ENCODE measurements at regions not wholly inside any gene's neighbourhood (a gene's known extent, or its start where the extent isn't known, plus 50 kb on each side); places are given as distances from the start of the nearest gene placed in this dataset.
"Not testable (repeated sequence)": the region's sequence is repeated elsewhere in the genome, so short reads cannot be mapped to it uniquely, and the experiment has no call there.

DNA sequence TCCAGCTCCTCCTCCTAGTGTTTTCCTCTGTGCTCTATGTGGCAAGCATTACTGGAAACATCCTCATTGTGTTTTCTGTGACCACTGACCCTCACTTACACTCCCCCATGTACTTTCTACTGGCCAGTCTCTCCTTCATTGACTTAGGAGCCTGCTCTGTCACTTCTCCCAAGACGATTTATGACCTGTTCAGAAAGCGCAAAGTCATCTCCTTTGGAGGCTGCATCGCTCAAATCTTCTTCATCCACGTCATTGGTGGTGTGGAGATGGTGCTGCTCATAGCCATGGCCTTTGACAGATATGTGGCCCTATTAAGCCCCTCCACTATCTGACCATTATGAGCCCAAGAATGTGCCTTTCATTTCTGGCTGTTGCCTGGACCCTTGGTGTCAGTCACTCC, 64.0 kb downstream of the OR4F15 start:
- H3K27me3 ChIP-seq, H3K4me3 ChIP-seq, H3K9me3 ChIP-seq, DNase-seq, H3K36me3 ChIP-seq: not testable (repeated sequence)

DNA sequence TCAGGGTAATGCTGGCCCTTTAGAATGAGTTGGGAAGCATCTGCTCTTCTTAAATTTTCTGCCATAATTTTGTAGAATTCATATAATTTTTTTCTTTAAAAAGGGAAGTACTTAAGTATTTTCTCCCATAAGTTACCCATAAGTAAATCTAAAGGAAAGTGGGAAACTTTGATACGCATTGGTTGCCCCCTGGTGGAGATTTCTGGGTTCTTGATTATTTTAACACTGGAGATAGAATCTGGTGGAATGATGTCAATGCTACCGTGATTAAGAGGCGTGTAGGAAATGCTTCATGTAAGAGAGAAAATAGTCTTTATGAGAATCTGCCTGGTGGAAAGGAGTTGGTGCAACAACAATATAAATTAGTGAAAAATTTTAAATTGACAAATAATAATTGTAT, 65.6 kb downstream of the OR4F15 start:
- H3K27me3 ChIP-seq, H3K9me3 ChIP-seq, DNase-seq, H3K4me3 ChIP-seq, H3K36me3 ChIP-seq: not testable (repeated sequence)

DNA sequence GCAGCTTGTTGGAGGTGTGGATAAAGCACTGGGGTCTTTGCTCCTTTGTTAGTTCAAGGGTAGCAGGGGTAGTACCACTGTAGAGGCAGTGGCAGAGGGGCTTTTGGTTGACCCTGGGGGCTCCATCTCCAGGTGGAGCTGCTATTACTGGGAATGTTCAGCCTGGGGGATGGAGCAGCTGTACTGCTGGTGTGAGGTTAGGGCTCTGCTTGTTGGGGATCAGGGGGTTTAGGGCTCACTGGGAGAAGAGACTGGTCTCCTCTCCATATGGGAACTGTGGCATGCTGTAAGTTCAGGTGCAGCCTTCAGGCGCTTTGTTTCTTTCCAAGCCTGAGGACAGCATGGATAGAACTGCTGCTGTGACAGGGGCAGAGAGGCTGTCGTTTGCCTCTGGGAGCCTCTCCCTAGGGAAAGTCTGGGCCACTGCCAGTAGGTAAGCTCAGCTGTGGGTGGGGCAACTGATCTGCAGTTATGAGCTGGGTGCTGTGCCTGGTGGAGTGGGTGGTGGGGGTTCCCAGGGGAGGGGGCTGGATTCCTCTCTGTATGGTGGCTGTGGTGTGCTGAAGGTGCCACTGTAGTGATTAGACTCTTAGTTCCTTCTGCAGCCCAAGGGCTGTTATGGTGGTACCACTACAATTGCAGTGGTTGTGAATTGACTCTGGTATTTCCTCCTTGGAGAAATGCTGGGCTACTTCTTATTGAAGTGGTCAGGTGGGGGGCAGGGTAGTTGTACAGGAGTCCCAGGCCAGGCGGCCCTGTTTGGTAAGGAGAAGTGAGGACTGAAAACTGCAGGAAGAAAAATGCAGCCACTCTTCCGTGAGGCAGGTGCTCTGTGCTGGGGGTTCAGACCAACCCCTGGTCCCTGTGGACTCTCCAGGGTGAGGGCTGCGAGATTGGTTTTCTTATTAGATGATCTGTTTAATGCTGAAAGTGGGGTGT, 100.6 kb downstream of the OR4F15 start:
- not testable (repeated sequence) for H3K27me3 ChIP-seq, H3K4me3 ChIP-seq, H3K9me3 ChIP-seq, DNase-seq, H3K36me3 ChIP-seq

DNA sequence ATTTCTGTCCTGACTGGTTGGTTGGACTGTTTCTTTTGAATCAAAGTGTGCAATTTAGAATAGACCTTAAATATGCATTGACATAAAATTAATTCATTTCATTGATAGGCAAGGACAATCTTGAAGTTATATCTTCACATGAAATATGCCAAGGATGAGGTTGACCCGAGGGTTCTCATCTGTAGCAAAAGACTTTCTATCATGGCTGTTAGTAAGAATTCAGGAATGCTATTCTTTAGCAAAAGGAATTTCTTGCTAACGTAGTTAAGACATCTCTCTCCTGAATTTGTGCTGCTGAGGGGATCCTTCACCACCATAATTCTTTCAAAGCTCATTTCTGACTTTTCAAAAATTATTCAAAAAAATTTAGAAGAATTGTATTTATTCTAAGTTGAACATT, 112.6 kb downstream of the OR4F15 start:
- not testable (repeated sequence) for H3K9me3 ChIP-seq, H3K27me3 ChIP-seq, H3K4me3 ChIP-seq, DNase-seq, H3K36me3 ChIP-seq

DNA sequence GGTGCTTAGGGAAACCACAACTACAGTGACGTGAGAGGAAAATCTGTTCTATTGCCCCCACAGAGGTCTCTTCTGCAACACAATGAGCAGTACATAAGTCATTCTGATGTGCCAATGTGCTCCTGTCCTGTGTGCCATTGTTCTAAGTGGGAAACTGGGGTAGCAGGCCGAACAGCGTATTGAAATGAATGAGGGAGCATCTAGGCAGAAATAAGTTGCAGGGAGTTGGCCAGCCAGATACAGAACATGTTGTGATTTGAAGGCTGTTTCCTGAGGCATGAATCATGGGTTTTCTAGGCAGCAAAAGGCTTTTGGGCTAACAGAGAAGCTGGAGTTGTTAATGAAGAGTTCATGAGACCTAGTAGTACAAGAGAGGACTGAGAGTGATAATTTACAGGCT, 122.5 kb downstream of the OR4F15 start:
- H3K9me3 ChIP-seq, H3K4me3 ChIP-seq, H3K36me3 ChIP-seq, H3K27me3 ChIP-seq, DNase-seq: not testable (repeated sequence)

DNA sequence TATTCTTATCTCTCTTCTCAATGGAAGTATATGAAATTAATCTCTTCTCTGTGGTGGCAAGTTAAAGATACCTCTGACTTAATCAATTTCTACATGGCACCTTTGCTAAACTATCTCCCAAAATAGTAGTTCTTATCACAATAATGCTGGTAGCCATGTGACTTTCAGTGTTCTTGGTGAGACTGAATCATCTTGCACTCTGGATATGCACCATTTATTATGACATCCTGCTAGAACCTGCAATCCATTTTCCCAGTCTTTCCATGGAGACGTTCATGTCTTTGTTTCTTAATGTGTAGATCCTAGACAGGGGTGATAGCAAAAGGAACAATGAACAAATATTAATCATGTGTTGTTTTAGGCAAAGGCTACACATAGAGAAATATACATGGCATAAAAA, 125.4 kb downstream of the OR4F15 start:
- H3K27me3 ChIP-seq, H3K36me3 ChIP-seq, H3K9me3 ChIP-seq, H3K4me3 ChIP-seq, DNase-seq: not testable (repeated sequence)

DNA sequence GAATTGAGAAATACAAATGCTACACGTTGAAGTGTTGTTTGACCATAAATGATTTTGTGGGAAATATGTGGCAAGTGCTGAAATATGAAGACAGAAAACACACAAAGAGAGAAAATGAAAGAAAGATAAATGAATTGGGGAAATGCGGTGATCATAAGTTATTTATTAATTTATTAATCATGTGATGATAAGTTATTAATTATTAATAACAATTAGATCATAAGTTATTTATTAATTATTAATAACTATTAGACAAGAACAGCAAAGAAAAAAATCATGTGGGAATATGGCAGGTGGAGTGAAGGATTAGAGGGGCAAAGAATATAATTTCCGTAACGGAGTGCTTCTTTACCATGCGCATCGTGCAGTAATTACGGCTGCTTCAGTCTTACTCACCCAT, 126.6 kb downstream of the OR4F15 start:
- not testable (repeated sequence) for H3K9me3 ChIP-seq, DNase-seq, H3K27me3 ChIP-seq, H3K4me3 ChIP-seq, H3K36me3 ChIP-seq

DNA sequence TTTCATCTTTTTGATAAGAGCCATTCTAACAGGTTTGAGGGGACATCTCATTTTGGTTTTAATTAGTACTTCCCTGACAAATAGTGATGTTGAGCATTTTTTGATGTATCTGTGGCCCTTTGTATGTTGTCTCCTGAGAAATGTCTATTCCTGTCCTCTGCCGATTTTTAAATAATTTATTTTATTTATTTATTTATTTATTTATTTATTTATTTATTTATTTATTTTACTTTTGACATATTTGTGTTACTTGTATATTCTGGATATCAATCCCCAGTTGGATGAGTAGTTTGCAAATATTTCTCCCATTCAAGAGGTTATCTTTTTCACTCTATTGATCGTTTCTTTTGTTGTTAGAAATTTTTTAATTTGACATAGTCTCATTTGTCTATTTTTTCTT, 133.9 kb downstream of the OR4F15 start:
- H3K36me3 ChIP-seq, H3K27me3 ChIP-seq, H3K4me3 ChIP-seq, H3K9me3 ChIP-seq, DNase-seq: not testable (repeated sequence)

DNA sequence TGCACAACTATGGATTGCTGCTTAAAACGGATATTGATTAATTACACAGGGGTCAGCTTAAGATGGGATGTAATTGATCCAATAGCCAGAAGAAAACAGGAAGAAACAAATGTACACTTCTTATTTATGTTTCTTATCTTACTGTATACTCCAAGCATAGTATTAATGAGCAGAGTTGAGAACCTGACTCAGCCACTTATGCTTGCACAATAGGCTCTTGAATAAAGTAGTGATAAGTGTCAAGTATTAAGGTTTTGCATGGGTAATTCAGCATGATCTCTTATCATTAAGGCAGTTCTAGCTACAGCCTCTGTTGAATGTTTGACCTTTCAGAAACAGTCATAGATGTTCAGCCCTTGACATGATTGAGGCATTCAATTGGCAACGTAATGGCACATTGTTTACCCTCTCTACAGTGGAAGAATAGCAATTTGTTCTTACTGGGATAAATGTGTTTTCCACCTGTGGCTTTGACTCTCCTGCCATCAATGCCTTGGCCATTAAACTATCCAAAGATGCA, 136.5 kb downstream of the OR4F15 start:
- not testable (repeated sequence) for DNase-seq, H3K36me3 ChIP-seq, H3K4me3 ChIP-seq, H3K27me3 ChIP-seq, H3K9me3 ChIP-seq

DNA sequence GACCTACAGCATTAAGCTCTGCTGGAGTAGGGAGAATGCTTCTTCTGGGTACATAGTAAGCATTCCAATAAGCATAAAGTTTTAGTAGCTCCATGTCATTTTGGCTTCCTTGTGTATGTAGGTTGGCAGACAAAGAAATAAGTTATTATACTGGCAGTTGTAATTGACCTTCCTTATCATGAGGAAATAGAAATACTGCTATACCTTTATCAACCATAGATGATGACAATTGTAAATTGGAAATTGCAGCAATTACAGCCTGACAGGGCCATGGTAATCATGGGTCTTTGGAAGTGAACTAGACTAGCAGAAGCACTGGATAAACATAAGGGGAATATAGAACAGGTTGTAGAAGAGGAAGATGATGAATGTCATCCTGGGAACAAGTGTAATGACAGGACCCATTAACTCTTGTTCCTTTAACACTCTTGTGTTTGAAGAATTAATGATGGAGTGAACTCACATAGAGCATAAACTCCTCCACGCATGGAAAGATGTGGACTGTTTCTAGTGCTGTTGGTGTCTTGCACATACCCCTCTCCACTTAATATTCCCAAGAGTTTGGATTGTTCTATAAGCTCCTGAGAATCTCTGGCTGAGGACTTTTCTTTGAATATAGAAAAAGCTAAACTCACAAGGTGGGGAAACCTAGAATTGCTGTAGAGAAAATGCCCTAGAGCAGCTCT, 137.5 kb downstream of the OR4F15 start:
- not testable (repeated sequence) for DNase-seq, H3K4me3 ChIP-seq, H3K9me3 ChIP-seq, H3K36me3 ChIP-seq, H3K27me3 ChIP-seq

DNA sequence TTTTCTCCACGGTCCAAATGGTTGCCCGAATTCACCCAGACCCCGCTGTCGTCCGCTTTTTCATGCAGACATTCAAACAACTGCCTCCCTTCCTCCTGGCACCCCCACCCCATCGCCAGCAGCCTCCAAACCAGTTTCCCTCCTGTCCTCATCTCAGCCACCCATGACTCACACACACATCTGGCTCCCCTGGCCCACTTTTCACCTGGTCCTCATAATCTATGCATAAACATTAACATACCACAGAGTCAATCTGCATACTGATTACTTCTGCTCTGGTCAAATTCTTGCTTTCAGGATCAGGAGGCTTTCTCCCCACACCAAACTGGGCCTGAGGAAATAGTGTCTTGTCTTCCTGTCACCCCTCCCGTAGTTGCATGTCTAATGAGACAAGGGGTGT, 142.0 kb downstream of the OR4F15 start:
- peak; percentile 0 for DNase-seq
- not testable (repeated sequence) for H3K36me3 ChIP-seq, H3K27me3 ChIP-seq

DNA sequence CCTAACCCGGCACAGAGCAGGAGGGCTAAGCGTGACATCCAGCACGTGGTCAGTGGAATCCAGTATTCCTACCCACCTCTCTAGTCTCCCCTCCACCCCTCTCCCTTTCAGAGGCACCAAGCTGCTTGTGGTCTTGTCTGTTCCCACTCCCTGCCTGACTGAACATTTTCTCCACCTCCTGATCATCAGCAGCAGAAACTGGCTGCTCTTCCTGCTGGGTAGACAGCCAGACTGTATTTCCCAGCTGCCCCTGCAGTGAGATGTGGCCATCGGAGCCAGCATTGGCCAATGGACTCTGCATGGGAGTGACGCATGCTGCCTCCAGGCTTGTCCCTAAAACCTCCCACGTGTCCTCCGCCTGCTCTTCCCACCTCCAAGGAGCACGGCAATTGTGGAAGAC, 143.8 kb downstream of the OR4F15 start:
- H3K36me3 ChIP-seq, H3K4me3 ChIP-seq, DNase-seq, H3K9me3 ChIP-seq, H3K27me3 ChIP-seq: not testable (repeated sequence)

More for the DNA sequence above, 142.0 kb downstream of the OR4F15 start:
- not testable (repeated sequence) for H3K4me3 ChIP-seq, H3K9me3 ChIP-seq

DNA sequence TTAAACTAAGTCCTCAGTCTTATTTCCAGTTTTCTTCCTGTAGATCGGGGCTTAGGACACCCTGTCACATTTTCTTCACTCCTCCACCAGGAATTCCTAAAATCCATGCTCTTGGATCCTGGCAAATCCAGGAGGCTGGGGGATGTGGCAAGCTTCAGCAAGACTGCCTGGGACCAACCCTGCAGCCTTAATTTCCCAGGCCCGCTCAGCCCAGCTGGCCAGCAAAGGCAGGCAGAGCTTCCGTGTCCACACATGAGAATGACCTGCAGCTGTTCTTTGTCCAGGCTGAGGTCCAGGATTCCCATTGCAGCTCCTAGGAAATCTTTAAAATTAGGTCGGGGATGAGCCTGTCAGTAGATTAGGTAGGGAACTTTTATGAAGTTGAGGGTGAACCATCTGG, 146.7 kb downstream of the OR4F15 start:
- H3K36me3 ChIP-seq, H3K27me3 ChIP-seq, H3K9me3 ChIP-seq, DNase-seq, H3K4me3 ChIP-seq: not testable (repeated sequence)

DNA sequence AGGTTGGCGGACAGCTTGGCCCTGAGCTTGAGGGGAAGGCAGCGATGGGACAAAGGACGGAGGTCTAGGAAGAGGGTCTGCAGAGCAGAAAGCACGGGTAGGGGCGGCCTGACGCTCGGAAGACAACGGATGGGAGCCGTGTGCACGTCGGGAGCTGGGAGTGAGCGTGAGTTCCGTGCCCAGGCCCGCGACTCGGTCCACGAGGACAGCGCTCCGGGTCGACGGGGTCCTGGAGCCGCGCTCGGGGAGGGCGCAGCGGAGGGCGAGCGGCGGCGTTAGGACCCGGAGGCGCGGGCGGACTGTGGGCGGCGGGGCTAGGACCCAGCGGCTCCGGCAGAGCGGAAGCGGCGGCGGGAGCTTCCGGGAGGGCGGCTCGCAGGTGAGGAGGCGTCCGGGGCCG, 149.3 kb downstream of the OR4F15 start:
- H3K4me3 ChIP-seq, H3K9me3 ChIP-seq, H3K27me3 ChIP-seq, H3K36me3 ChIP-seq, DNase-seq: not testable (repeated sequence)

DNA sequence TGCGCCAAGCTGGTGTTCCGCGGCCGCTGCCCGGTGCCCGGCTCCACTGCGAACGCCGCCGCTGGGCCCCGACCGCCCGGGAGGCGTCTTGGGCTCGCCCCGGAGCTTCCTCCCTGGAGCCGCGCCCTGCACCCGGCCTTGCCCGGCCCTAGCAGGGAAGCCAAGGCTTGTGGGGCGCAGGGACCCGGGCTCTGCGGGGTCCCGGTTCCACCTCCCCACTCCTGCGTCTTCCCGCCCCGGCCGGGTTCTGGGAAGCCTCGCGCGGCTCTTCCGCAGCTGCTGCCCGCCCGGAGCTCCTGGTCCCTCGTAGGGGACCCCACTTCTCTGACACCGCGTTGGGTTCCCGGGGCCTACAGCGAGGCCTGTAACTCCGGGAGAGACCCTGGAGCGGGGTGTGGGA, 149.8 kb downstream of the OR4F15 start:
- not testable (repeated sequence) for H3K4me3 ChIP-seq, H3K27me3 ChIP-seq, H3K36me3 ChIP-seq, DNase-seq, H3K9me3 ChIP-seq

DNA sequence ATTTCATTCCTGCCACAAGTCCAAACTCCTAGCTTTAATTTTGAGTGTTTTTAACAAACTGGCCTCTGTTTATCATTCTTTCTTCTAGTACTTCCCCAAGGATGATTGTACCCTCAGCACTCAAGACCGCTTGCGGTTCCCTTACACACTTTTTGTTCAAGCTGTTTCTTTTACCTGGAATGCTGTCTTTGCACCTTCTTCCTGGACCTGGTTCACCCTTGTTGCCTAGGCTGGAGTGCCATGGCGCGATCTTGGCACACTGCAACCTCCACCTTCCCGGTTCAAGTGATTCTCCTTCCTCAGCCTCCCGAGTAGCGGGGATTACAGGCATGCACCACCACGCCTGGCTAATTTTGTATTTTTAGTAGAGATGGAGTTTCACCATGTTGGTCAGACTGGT, 151.7 kb downstream of the OR4F15 start:
- DNase-seq, H3K27me3 ChIP-seq, H3K9me3 ChIP-seq, H3K36me3 ChIP-seq, H3K4me3 ChIP-seq: not testable (repeated sequence)

DNA sequence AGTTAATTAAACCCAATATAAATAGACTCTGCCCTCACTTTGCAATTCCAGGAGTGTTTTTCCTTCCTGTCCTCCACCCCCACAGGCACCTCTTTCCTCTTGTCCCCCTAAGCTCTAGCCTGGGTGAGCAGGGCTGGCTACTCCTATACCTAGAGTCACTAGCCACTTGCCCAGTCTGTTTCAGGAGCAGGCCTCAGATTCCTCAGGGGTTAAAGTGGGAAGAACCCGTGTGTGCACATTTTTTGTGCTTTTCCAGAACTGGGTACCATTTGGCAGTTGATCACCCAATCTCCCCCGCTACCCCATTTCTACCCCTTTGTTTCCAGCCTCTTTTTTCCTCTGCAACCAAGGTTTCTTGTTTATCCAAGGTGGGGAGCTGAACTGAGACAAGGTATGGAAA, 153.4 kb downstream of the OR4F15 start:
- not testable (repeated sequence) for H3K9me3 ChIP-seq, H3K4me3 ChIP-seq, H3K36me3 ChIP-seq, H3K27me3 ChIP-seq, DNase-seq

DNA sequence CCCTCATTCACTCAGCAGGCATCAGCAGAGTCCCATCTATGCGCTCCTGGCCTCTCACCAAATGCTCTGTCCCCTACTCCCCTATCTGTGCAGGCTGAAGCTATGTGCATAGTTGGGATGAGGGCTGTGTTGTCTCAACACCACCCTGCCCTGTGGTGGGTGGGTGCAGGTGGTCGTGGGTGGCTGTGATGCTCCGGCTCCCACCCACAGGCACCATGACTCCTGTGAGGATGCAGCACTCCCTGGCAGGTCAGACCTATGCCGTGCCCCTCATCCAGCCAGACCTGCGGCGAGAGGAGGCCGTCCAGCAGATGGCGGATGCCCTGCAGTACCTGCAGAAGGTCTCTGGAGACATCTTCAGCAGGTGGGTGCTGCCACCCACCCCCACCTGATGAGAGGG, 153.9 kb downstream of the OR4F15 start:
- not testable (repeated sequence) for H3K27me3 ChIP-seq, H3K4me3 ChIP-seq, H3K36me3 ChIP-seq, H3K9me3 ChIP-seq
- DNase-seq, result peak; percentile 3
